ENCODE measurements at regions not wholly inside any gene's neighbourhood (a gene's known extent, or its start where the extent isn't known, plus 50 kb on each side); places are given as distances from the start of the nearest gene placed in this dataset.

DNA sequence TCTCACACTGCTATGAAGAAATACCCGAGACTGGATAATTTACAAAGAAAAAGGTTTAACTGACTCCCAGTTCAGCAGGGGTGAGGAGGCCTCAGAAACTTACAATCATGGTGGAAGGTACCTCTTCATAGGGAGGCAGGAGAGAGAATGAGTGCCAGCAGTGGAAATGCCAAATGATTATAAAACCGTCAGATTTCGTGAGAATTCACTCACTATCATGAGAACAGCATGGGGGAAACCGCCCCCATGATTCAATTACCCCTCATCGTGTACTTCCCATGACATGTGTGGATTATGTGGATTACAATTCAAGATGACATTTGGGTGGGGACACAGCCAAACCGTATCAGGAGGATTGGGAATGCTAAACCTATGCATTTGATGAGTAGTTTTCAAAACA lies 380.3 kb upstream of the SPHKAP start:
- no peak for DNase-seq
- H3K27ac ChIP-seq, result no peak overlapping the region
- no peaks in the 10 kb centered on the region for H3K27me3 ChIP-seq (ENCODE audit: insufficient read depth in 3 of 3, low read length in 2 of 3)
- TF ChIP-seq, protein P1, sequence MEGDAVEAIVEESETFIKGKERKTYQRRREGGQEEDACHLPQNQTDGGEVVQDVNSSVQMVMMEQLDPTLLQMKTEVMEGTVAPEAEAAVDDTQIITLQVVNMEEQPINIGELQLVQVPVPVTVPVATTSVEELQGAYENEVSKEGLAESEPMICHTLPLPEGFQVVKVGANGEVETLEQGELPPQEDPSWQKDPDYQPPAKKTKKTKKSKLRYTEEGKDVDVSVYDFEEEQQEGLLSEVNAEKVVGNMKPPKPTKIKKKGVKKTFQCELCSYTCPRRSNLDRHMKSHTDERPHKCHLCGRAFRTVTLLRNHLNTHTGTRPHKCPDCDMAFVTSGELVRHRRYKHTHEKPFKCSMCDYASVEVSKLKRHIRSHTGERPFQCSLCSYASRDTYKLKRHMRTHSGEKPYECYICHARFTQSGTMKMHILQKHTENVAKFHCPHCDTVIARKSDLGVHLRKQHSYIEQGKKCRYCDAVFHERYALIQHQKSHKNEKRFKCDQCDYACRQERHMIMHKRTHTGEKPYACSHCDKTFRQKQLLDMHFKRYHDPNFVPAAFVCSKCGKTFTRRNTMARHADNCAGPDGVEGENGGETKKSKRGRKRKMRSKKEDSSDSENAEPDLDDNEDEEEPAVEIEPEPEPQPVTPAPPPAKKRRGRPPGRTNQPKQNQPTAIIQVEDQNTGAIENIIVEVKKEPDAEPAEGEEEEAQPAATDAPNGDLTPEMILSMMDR (IDR thresholded peaks at IDR 0.05), result no peak
- H3K36me3 ChIP-seq (ENCODE audit: insufficient read depth in 1 of 2, low read depth in 1 of 2), result no peaks in the 10 kb centered on the region
- intact Hi-C loops (cut with DNase I), result no loop called here
- H3K4me3 ChIP-seq, result no peak overlapping the region
- WGBS, 3 donors, result 61 to 67% (median 63%) methylated on average over 6 of the region's 6 CpGs
- H3K4me1 ChIP-seq, result no peaks in the 10 kb centered on the region
- H3K9me3 ChIP-seq, result no peaks in the 10 kb centered on the region
- no peak for ATAC-seq

DNA sequence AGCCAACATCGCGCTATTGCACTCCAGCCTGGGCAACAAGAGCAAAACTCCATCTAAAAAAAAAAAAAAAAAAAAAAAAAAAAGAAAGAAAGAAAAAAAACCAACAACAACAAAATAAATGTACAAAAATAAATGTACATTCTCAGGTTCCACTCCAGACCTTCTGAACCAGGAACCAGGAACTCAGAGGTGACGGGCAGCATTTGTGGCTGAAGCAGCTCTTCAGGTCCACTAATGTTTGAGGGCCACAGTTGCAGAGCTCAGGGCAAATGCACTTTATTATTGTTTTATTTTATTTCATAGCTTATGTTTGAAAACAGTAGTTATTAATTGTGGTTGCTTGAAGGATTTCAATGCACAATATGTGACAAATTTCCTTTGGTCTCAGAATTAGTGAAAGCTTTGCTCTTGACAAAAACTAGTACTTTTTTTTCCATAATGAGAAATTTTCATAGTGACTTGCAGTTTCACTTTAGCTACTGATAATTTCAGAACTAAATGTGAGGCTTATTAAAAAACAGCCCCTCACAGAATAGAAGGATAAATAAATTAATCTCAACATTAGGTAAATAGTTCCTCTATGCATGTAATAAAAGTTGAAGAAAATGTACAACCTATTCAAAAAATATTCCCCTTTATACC lies 378.4 kb upstream of the SPHKAP start:
- Histone ChIP-seq H3K4me1 (no peaks in the 10 kb centered on the region), H3K9me3 (no peaks in the 10 kb centered on the region), H3K36me3 (ENCODE audit: insufficient read depth in 1 of 2, low read depth in 1 of 2) (no peaks in the 10 kb centered on the region), H3K4me3 (no peak overlapping the region), H3K27ac (no peak overlapping the region), H3K27me3 (ENCODE audit: insufficient read depth in 3 of 3, low read length in 2 of 3) (no peaks in the 10 kb centered on the region)
- intact Hi-C loops (cut with DNase I), result no loop called here
- 85 to 98% (median 96%) methylated on average over 3 of the region's 3 CpGs for WGBS, 3 donors
- DNase-seq (no peak), ATAC-seq (no peak)
- TF ChIP-seq, protein P1 (IDR thresholded peaks at IDR 0.05), result no peak

DNA sequence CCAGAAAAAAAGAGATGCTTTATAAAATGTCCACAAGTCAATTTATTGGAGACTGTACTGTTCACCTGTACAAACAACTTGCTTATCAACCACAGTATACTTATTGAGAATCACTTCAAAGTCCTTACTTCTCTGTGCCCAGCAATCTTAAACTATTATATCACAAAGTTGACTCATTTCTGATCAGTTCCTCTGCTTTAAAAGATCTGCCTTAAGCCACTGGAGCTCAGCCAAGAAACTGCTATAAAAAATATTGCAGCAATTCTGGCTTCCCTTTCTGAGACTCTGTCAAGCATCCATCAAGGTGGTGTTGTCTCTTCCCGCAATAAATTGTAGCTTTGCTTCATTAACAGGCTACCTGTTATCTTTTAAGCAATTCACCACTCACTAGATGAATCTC lies 375.2 kb upstream of the SPHKAP start:
- WGBS, 3 donors, result 86 to 96% (median 95%) methylated on average over 1 of the region's 1 CpG

DNA sequence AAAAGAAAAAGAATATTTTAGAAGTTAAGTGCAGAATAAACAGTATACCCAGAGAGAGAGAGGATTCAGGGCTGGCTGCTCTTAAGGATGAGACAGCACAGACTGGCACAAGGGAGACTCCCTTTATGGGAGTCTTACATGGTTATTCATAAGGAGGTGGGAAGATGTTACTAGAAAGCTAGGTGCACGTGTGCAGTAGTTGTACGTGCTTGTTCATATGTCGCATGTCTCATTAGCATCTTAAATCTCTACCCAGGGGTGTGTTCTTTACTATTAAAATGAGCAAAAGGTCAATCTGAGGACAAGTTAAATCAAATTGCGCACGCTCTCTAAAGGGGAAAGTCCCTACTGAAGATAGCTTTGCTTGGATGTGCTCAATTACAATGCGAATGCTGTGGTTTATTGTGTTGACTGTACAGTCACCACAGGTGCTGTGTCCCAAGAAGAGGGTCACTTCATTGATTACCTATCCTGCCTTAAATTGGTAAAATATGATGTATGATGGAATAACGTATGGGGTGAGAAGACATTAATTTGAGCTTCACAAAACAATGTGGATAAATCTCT lies 368.0 kb upstream of the SPHKAP start:
- DNase-seq, result no peak
- Histone ChIP-seq H3K4me1 (no peaks in the 10 kb centered on the region), H3K36me3 (ENCODE audit: insufficient read depth in 1 of 2, low read depth in 1 of 2) (no peaks in the 10 kb centered on the region), H3K27ac (no peak overlapping the region), H3K27me3 (ENCODE audit: insufficient read depth in 3 of 3, low read length in 2 of 3) (no peaks in the 10 kb centered on the region), H3K4me3 (no peak overlapping the region), H3K9me3 (no peaks in the 10 kb centered on the region)
- no peak for ATAC-seq
- TF ChIP-seq, protein P1 (IDR thresholded peaks at IDR 0.05), result no peak
- intact Hi-C loops (cut with DNase I), result no loop called here
- WGBS, 3 donors, result 82 to 88% (median 85%) methylated on average over 7 of the region's 7 CpGs

More for the DNA sequence above, 375.2 kb upstream of the SPHKAP start:
- TF ChIP-seq, protein P1 (IDR thresholded peaks at IDR 0.05), result no peak
- Histone ChIP-seq H3K4me1 (no peaks in the 10 kb centered on the region), H3K27ac (no peak overlapping the region), H3K36me3 (ENCODE audit: insufficient read depth in 1 of 2, low read depth in 1 of 2) (no peaks in the 10 kb centered on the region), H3K27me3 (ENCODE audit: insufficient read depth in 3 of 3, low read length in 2 of 3) (no peaks in the 10 kb centered on the region), H3K9me3 (no peaks in the 10 kb centered on the region), H3K4me3 (no peak overlapping the region)
- no peak for ATAC-seq
- intact Hi-C loops (cut with DNase I), result no loop called here
- no peak for DNase-seq

- TF ChIP-seq, protein P1 (IDR thresholded peaks at IDR 0.05), result no peak
- no peak for ATAC-seq
- 69 to 88% (median 70%) methylated on average over 1 of the region's 1 CpG for WGBS, 3 donors
- no peaks in the 10 kb centered on the region for H3K36me3 ChIP-seq (ENCODE audit: insufficient read depth in 1 of 2, low read depth in 1 of 2)
- no peak overlapping the region for H3K27ac ChIP-seq
- H3K4me3 ChIP-seq, result no peak overlapping the region
- intact Hi-C loops (cut with DNase I), result no loop called here
- H3K4me1 ChIP-seq, result no peaks in the 10 kb centered on the region
- H3K27me3 ChIP-seq (ENCODE audit: insufficient read depth in 3 of 3, low read length in 2 of 3), result no peaks in the 10 kb centered on the region
- no peak for DNase-seq
- no peaks in the 10 kb centered on the region for H3K9me3 ChIP-seq
Observed at GRCh38 chr2:228548230-228548629, 366.7 kb upstream of the SPHKAP start.

Measured in psoas muscle (tissue), 7 donors.